ENCODE measurements at regions not wholly inside any gene's neighbourhood (a gene's known extent, or its start where the extent isn't known, plus 50 kb on each side); places are given as distances from the start of the nearest gene placed in this dataset.
A peak's percentile ranks its signal among the peaks of the same experiment; 100 is the strongest.
"Not testable (repeated sequence)": the region's sequence is repeated elsewhere in the genome, so short reads cannot be mapped to it uniquely, and the experiment has no call there.

DNA sequence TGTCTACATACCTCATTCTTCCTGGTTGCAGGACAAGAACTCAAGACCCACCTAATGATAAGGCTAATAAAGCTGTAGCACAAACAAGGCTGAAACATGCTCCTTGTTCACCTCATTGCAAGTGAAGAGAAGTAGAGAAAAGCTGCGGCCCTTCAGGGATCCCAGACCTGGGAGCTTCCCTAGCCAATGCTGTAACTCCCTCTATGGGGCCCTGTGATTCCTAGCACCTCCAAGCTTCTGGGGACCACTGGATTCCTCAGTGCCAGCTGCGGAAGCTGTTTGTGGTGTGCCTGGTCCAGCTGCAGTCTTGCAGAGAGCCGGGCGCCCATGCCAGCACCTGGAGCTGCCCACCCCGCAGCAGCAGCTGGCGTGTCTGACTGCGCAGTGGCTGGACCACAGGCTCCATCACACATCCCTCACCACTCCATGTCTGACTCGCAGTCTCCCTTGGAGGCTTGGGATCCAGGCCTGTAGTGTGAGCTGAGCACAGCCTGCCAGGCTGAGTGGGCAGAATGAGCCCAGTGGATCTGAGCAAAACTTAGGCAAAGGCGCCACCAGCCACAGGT lies 737.2 kb upstream of the GJE1 start:
- Histone ChIP-seq H3K4me3 (ENCODE audit: insufficient read length, low read depth) (no peak overlapping the region), H3K4me1 (ENCODE audit: insufficient read depth, insufficient read length) (no peaks in the 10 kb centered on the region), H3K9ac (ENCODE audit: insufficient read length, low read depth) (no peak overlapping the region), H3K36me3 (ENCODE audit: insufficient read depth, insufficient read length, low read length) (no peaks in the 10 kb centered on the region), H3K27me3 (ENCODE audit: insufficient read depth, insufficient read length) (no peaks in the 10 kb centered on the region), H3K9me3 (ENCODE audit: insufficient read depth, low read length) (no peaks in the 10 kb centered on the region; the same call in 1 of the 2 replicates)
- TF ChIP-seq ZNF274 (IDR thresholded peaks at IDR 0.05; ENCODE audit: low read depth, low read length) (no peak), SUZ12 (IDR thresholded peaks at IDR 0.05; ENCODE audit: extremely low read depth, insufficient read depth, insufficient read length) (no peak), YY1 (IDR thresholded peaks at IDR 0.05; ENCODE audit: insufficient read depth, insufficient read length) (no peak)
- DNase-seq (ENCODE audit: low read depth, low spot score) = no peak

DNA sequence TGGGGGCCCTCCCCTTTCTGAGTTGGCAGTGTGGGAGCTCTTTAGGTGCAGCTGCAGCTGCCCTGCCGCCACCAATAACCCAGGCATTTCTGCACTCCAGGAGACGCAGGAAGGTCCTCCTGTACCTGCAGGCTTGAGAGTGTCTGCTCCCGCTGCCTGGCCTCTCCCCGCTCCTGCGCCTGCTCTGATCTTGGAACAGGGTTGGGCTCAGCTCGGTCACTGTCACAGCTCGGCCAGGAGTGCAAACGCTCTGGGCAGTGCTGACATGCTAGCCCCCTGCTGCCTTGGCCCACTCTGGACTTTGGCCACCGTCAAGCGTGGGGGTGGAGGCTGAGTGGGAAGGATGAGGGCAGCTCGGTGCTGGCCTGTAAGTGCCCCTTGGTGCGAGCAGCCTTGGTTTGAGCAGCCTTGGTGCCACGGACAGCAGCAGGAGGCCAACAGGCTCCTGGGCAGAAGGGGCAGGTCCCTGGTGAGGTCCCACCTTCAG lies 738.1 kb upstream of the GJE1 start:
- Histone ChIP-seq H3K27me3 (ENCODE audit: insufficient read depth, insufficient read length) (no peaks in the 10 kb centered on the region), H3K4me1 (ENCODE audit: insufficient read depth, insufficient read length) (no peaks in the 10 kb centered on the region), H3K36me3 (ENCODE audit: insufficient read depth, insufficient read length, low read length) (no peaks in the 10 kb centered on the region), H3K9ac (ENCODE audit: insufficient read length, low read depth) (no peak overlapping the region), H3K9me3 (ENCODE audit: insufficient read depth, low read length) (peaks cover 4% of the 10 kb centered on the region; the same call in 1 of the 2 replicates), H3K4me3 (ENCODE audit: insufficient read length, low read depth) (no peak overlapping the region)
- TF ChIP-seq YY1 (IDR thresholded peaks at IDR 0.05; ENCODE audit: insufficient read depth, insufficient read length) = no peak
- no peak for TF ChIP-seq SUZ12 (IDR thresholded peaks at IDR 0.05; ENCODE audit: extremely low read depth, insufficient read depth, insufficient read length)
- TF ChIP-seq ZNF274 (IDR thresholded peaks at IDR 0.05; ENCODE audit: low read depth, low read length) = no peak
- no peak for DNase-seq (ENCODE audit: low read depth, low spot score)

DNA sequence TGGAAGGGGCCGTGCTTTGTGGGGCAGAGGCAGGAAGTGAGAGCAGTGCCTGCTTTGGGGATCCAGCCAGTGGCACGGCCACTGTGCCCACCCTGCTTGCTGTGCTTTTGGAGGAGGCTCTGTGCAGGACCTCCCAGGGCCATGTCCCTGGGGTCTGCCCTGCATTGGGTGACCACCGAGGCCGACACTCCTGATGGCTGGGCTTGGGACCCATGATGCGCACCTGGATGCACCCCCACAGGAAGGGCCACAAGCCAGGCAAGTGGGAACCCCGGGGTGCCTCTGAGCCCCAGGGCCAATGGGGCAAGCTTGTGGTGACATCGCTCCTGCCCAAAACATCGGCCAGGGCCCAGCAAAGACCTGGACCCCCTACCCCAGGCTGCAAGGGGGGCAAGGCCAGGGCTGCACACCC lies 738.6 kb upstream of the GJE1 start:
- no peak overlapping the region for H3K9ac ChIP-seq (ENCODE audit: insufficient read length, low read depth)
- no peak for DNase-seq (ENCODE audit: low read depth, low spot score)
- TF ChIP-seq ZNF274 (IDR thresholded peaks at IDR 0.05; ENCODE audit: low read depth, low read length) (no peak), SUZ12 (IDR thresholded peaks at IDR 0.05; ENCODE audit: extremely low read depth, insufficient read depth, insufficient read length) (no peak), YY1 (IDR thresholded peaks at IDR 0.05; ENCODE audit: insufficient read depth, insufficient read length) (no peak)
- no peaks in the 10 kb centered on the region for H3K4me1 ChIP-seq (ENCODE audit: insufficient read depth, insufficient read length)
- peaks cover 9% of the 10 kb centered on the region; the same call in 1 of the 2 replicates for H3K9me3 ChIP-seq (ENCODE audit: insufficient read depth, low read length)
- H3K4me3 ChIP-seq (ENCODE audit: insufficient read length, low read depth) = no peak overlapping the region
- H3K27me3 ChIP-seq (ENCODE audit: insufficient read depth, insufficient read length) = no peaks in the 10 kb centered on the region
- H3K36me3 ChIP-seq (ENCODE audit: insufficient read depth, insufficient read length, low read length) = no peaks in the 10 kb centered on the region

DNA sequence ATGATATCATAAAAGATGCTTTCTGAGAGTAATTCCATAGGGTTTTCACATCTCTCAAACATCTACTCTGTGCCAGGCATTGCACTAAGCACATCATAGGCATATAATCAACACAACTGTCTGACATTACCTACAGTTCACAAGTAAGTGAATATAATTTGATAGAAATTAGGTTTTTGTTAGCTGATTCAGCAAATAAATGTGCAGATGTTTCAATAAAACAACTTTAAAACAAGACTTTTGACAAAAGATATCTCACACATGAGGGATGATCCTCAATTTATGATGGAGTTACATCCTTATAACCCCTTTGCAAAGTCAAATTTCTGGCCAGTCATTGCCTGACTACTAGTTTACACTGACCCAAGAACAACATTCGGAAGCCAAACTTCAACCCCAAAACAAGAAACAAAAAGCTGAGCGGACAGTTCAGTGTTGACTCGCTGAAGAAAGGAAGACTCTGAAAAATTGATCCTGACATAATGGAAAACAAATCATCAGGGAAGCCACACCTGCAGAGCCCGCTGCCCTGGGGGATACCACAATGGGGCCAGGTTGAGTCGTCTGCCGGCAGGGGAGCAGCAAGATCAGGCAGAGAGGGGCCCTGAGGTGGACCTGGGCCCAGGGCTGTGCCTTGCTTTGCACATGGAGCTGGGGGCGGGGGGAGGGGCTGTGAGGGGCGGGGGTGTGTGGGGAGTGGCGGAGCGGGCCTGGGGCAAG lies 739.2 kb upstream of the GJE1 start:
- Histone ChIP-seq H3K36me3 (ENCODE audit: insufficient read depth, insufficient read length, low read length) (no peaks in the 10 kb centered on the region), H3K4me1 (ENCODE audit: insufficient read depth, insufficient read length) (no peaks in the 10 kb centered on the region), H3K9me3 (ENCODE audit: insufficient read depth, low read length) (peaks cover 14% of the 10 kb centered on the region; the same call in 1 of the 2 replicates), H3K27me3 (ENCODE audit: insufficient read depth, insufficient read length) (no peaks in the 10 kb centered on the region), H3K9ac (ENCODE audit: insufficient read length, low read depth) (no peak overlapping the region), H3K4me3 (ENCODE audit: insufficient read length, low read depth) (no peak overlapping the region)
- no peak for TF ChIP-seq YY1 (IDR thresholded peaks at IDR 0.05; ENCODE audit: insufficient read depth, insufficient read length)
- DNase-seq (ENCODE audit: low read depth, low spot score) = no peak

DNA sequence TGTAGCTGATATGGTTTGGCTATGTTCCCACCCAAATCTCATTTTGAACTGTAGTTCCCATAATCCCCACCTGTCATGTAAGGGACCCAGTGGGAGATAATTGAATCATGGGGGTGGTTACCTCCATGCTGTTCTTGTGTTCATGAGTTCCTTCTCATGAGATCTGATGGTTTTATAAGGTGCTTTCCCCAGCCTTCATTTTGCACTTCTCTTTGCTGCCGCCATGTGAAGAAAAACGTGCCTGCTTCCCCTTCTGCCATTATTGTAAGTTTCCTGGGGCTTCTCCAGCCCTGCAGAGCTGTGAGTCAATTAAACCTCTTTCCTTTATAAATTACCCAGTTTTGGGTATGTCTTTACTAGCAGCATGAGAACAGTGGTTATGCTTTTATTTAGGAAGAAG lies 741.6 kb upstream of the GJE1 start:
- DNase-seq (ENCODE audit: low read depth, low spot score); H3K4me1 ChIP-seq (ENCODE audit: insufficient read depth, insufficient read length); H3K36me3 ChIP-seq (ENCODE audit: insufficient read depth, insufficient read length, low read length); H3K9ac ChIP-seq (ENCODE audit: insufficient read length, low read depth); H3K4me3 ChIP-seq (ENCODE audit: insufficient read length, low read depth); H3K27me3 ChIP-seq (ENCODE audit: insufficient read depth, insufficient read length): not testable (repeated sequence)
- H3K9me3 ChIP-seq (ENCODE audit: insufficient read depth, low read length) = peaks cover 28% of the 10 kb centered on the region

DNA sequence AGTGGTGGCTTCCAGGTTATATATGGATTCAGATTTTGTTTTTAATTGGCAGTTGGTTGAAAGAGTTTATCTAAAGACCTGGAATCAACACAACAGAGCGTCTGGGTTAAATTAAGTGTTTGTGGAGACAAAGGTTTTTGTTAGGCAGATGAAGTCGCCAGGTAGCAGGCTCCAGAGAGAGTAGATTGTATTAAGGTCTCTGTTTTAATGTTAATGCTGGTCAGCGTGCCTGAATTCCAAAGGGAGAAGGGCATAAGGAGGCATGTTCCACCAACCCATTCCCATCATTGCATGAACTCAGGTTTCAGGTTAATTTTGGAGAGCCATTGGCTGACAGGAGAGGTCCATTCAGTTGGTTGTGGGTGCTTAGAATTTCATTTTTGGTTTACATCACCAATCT lies 744.1 kb upstream of the GJE1 start:
- H3K4me1 ChIP-seq (ENCODE audit: insufficient read depth, insufficient read length) = no peaks in the 10 kb centered on the region
- no peaks in the 10 kb centered on the region for H3K36me3 ChIP-seq (ENCODE audit: insufficient read depth, insufficient read length, low read length)
- H3K27me3 ChIP-seq (ENCODE audit: insufficient read depth, insufficient read length) = no peaks in the 10 kb centered on the region
- no peak overlapping the region for H3K9ac ChIP-seq (ENCODE audit: insufficient read length, low read depth)
- peak; percentile 43 for DNase-seq (ENCODE audit: low read depth, low spot score)
- peaks cover 28% of the 10 kb centered on the region for H3K9me3 ChIP-seq (ENCODE audit: insufficient read depth, low read length)
- no peak for TF ChIP-seq SUZ12 (IDR thresholded peaks at IDR 0.05; ENCODE audit: extremely low read depth, insufficient read depth, insufficient read length)
- TF ChIP-seq ZNF274 (IDR thresholded peaks at IDR 0.05; ENCODE audit: low read depth, low read length) = no peak
- TF ChIP-seq YY1 (IDR thresholded peaks at IDR 0.05; ENCODE audit: insufficient read depth, insufficient read length) = no peak
- no peak overlapping the region for H3K4me3 ChIP-seq (ENCODE audit: insufficient read length, low read depth)

DNA sequence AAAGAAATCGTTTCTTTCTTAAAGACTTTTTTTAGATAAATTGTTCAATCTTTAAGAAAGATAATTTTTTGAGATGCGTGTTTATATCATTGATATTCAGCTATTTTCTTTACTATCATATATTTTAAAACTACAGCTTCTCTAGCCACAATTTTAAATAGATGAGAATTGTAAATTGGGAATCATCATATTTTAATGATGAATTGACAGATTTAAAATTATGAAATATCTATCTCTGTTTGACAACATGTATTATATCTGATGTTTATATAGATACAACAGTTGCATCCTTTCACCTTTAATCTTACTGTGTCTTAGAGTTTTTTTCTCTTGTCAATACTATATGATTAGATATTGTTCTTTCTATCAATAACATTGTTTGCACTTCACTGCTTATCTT lies 762.3 kb upstream of the GJE1 start:
- DNase-seq (ENCODE audit: low read depth, low spot score) = no peak
- H3K9me3 ChIP-seq (ENCODE audit: insufficient read depth, low read length) = no peaks in the 10 kb centered on the region
- H3K36me3 ChIP-seq (ENCODE audit: insufficient read depth, insufficient read length, low read length) = no peaks in the 10 kb centered on the region
- TF ChIP-seq ZNF274 (IDR thresholded peaks at IDR 0.05; ENCODE audit: low read depth, low read length) (no peak), YY1 (IDR thresholded peaks at IDR 0.05; ENCODE audit: insufficient read depth, insufficient read length) (no peak), SUZ12 (IDR thresholded peaks at IDR 0.05; ENCODE audit: extremely low read depth, insufficient read depth, insufficient read length) (no peak)
- no peaks in the 10 kb centered on the region for H3K27me3 ChIP-seq (ENCODE audit: insufficient read depth, insufficient read length)
- no peak overlapping the region for H3K9ac ChIP-seq (ENCODE audit: insufficient read length, low read depth)
- H3K4me1 ChIP-seq (ENCODE audit: insufficient read depth, insufficient read length) = no peaks in the 10 kb centered on the region
- no peak overlapping the region for H3K4me3 ChIP-seq (ENCODE audit: insufficient read length, low read depth)

DNA sequence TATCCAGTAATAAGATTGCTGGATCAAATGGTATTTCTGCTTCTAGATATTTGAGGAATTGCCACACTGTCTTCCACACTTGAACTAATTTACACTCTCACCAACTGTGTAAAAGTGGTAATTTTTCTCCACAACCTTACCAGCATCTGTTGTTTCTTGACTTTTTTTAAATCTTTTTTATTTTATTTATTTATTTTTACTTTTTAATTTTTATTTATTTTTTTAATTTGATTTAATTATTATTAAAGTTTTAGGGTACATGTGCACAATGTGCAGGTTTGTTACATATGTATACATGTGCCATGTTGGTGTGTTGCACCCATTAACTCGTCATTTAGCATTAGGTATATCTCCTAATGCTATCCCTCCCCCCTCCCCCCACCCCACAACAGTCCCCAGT lies 765.9 kb upstream of the GJE1 start:
- not testable (repeated sequence) for DNase-seq (ENCODE audit: low read depth, low spot score); H3K9me3 ChIP-seq (ENCODE audit: insufficient read depth, low read length); H3K9ac ChIP-seq (ENCODE audit: insufficient read length, low read depth); H3K4me1 ChIP-seq (ENCODE audit: insufficient read depth, insufficient read length); H3K4me3 ChIP-seq (ENCODE audit: insufficient read length, low read depth); H3K27me3 ChIP-seq (ENCODE audit: insufficient read depth, insufficient read length); H3K36me3 ChIP-seq (ENCODE audit: insufficient read depth, insufficient read length, low read length)
